ENCODE measurements at regions not wholly inside any gene's neighbourhood (a gene's known extent, or its start where the extent isn't known, plus 50 kb on each side); places are given as distances from the start of the nearest gene placed in this dataset.

DNA sequence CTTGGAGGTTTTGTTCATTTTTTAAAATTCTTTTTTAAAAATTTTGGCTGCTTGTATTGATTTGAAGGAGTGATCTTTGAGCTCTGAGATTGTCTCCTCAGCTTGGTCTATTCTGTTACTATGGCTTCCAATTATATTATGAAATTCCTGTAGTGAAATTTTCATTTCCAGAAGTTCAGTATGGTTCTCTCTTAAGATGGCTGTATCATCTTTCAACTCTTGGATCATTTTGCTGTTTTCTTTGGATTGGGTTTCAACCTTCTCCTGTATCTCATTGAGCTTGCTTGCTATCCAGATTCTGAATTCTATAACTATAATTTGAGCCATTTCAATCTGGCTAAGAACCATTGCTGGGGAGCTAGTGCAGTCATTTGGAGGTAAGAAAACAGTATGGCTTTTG lies 270.8 kb upstream of the NT5C1B start:
- DNase-seq: no peak

GRCh38 chr2:18856765-18857164 lies 267.4 kb upstream of the NT5C1B start:
- no peak for DNase-seq

DNA sequence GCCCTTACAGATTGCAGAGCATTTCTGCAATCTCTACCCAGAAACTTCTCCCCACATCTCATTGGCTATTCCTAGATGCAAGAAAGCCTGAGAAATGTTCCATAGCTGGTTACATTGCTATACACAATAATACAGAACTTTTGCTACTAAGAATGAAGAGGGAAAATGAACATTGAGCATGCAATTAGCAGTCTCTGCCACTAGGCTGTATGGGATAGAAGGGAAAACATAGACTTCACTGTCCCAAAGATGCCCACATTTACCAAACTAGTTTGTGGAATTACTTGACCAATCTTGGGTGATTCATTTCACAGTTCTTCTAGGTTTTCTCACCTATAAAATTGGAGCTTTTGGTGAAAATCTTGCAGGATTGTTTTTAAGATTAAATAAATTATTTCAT lies 265.7 kb upstream of the NT5C1B start:
- no peak for DNase-seq

- no peak for DNase-seq
These were observed 260.6 kb upstream of the NT5C1B start for GRCh38 chr2:18849841-18850578.

DNA sequence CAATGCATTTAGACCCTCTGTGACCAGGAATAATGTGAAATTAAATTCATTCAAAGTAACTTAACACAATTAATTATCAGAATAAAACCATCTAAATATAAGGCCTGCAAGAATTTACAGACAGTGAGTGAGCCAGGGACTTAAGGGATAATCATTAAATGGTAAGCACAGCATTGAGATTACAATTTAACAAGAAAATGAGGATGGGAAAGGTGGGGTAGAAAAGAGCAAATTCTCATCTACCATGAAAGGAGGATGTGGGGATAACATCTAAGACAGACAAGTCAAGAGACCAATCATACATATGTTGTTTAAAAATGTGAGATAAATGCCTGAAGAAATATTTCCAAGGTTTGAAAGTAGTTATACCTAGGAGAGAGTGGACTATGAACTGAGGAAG lies 259.3 kb upstream of the NT5C1B start:
- no peak for DNase-seq

DNA sequence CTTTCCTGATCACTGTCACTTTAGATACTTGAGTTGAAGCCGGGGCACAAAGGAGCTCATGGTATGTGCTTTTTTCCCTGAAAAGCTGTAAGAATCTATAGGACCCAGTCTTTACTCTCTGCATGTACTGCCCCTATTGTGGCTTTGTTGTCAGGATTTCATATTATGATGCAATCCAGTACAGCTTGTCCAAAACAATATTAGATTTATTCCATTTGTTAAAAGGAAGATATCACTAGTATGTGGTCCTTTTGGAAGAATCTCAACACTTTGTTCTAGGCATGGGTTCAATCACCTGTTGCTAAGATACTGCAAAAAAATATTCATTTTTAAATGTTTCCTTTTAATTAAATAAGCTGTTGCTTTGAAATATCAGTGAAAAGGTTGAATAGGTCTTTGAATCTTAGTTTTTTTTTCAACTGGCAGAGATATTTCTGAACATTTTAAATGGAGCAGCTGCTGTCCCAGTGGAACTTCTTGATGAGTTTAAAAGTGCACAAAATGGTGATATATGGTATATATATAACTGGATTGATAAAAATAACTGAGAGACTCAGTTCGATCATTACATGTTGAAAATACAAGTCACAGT lies 256.6 kb upstream of the NT5C1B start:
- DNase-seq: no peak

DNA sequence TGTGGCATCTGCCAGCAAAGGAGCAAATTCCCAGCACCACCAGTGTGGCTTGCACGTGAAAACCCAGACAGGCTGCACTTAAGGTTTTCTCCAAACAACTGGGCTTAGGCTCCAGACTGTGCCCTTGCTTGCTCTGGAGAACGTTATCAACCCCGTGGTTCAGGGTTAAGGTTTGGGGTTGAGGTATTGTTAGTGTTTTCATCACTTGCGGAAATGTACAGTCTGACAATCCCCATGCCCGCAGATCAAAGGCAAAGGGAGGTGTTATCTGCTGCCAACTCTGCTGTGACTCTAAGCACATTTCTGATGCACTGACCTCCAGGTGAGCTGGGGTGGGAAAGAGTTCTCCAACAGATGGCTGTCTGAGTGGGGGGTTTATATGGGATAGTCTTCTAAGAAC lies 253.5 kb upstream of the NT5C1B start:
- DNase-seq: no peak

- DNase-seq: no peak
These were observed 252.1 kb upstream of the NT5C1B start for GRCh38 chr2:18841248-18842150.

GRCh38 chr2:18837240-18837639 lies 247.9 kb upstream of the NT5C1B start:
- no peak for DNase-seq

DNA sequence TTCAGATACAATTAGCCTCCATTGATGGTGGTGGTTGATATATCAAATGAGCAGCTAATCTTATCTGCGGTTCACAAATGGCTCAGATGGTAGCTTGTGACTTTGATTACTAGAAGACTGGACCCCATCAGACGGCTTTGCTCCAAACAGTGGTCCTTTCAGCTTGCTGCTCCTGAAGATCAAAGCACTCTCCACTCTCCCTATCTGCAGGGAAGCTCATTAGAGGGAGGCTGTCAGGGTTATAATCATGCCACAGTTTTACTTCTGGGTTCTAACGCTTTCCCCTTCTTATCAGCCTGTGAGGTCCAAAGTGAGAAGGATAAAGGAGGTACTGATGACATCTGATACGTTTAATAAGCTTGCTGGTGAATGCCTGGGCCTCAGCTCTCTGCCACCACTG lies 247.1 kb upstream of the NT5C1B start:
- DNase-seq: no peak

DNA sequence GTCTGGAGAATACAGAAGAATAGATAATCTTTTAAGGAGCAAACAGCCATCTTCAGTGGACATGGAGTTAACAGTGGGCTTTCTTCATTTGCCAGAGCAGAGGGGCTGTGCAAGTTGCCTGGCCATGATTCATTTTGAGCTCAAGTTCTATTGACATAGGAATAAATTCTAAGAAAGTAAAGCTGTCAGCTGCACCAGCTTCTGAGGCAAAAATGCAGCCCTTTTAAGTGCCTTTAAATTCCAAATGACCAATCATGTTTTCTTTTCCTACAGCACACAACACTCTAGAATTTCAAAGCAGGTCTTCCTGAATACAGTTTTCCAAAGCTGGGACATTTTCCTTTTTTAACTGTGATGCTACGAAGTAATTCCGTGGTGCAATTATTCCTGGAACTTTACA lies 246.4 kb upstream of the NT5C1B start:
- DNase-seq: no peak

DNA sequence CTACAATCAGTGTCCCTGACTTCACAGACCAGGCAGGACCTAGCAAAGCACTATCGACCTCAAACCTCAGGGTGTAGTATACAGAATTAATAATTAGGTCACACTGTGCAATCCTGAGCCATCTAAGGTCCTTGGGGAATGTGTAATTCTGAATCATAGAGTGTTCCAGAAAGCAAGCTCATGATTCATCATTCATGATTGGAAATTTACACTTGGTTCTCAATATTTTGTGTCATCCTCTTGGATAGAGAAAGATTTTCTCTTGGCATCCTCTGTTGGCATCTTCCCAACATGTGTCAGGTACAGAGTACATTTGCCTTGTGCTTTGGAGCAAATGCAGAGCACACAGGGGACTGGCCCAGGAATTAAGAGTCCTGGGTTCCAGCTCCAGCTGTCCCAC lies 245.0 kb upstream of the NT5C1B start:
- no peak for DNase-seq

GRCh38 chr2:18833941-18834340 lies 244.6 kb upstream of the NT5C1B start:
- DNase-seq: no peak

- DNase-seq: no peak
These were observed 242.6 kb upstream of the NT5C1B start for GRCh38 chr2:18831916-18832510.

GRCh38 chr2:18830962-18831361 lies 241.6 kb upstream of the NT5C1B start:
- DNase-seq: no peak

- no peak for DNase-seq
These were observed 240.6 kb upstream of the NT5C1B start for GRCh38 chr2:18829976-18830375.

DNA sequence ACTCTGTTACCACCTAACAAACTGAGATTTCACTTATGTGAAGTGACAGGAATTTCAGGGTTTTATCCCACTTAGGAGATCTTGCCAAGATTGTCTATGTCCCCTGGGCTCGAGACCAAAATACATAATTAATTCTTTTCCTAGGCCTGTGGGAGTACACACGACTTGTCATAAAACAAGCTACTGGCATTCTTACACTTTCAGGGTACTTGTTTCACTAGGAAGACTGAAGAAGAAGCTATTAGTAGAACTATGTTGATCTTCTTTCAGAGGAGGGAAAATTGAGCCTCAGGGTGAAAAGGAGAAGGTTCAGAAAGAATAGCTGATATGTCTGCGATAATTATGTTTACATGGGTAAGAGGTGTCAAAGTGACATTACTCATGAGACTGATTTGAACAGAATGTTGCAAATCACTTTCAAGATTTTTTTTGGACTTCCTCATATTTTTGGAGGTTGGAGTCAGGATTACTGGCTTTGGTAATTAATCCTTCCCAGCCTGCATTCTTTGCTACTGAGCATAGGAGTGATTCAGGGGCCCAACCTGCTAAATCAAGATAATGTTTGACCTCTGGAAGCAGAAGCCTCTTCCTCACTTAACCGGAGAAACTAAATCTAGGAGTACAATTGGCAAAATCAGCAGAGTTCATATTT lies 240.0 kb upstream of the NT5C1B start:
- DNase-seq: no peak

DNA sequence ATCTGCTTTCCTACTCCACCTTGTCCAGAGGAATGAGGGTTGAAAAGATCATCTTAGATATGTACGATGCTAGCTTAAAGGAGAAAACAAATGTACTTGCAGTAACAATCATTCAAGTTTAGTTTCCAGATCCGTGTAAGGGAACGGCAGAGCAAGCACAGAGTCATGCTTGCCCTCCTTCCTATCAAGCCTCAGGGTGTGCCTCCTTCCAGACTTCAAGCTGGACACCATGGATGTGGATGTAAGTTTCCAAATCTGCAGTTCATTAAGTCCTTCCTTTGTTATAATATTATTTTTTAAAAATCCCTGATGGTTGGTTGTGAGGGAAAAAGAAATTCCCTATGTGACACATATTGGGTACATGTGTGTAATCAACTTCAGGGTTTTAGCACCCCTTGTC lies 238.9 kb upstream of the NT5C1B start:
- no peak for DNase-seq

DNA sequence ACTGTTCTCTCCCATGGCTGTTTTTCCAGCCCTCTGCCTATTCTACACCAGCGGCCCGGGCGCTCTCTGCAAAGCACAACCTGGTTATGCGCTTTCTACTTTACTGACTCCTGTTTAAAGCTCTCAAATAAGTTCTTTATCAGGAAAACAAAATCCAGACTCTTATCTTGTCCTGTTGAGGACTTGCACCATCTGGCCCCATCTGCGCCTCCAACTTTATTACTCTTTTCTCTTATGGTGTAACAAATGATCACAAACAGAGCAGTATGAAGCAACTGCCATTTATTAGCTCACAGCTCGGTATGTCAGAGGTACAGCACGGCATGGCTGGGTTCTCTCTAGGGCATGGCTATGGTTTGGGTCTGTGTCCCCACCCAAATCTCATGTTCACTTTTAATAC lies 236.5 kb upstream of the NT5C1B start:
- DNase-seq: no peak

GRCh38 chr2:18824915-18825314 lies 235.5 kb upstream of the NT5C1B start:
- DNase-seq: no peak

- no peak for DNase-seq
These were observed 235.0 kb upstream of the NT5C1B start for GRCh38 chr2:18824325-18824790.

- no peak for DNase-seq
These were observed 232.1 kb upstream of the NT5C1B start for GRCh38 chr2:18821431-18821830.

DNA sequence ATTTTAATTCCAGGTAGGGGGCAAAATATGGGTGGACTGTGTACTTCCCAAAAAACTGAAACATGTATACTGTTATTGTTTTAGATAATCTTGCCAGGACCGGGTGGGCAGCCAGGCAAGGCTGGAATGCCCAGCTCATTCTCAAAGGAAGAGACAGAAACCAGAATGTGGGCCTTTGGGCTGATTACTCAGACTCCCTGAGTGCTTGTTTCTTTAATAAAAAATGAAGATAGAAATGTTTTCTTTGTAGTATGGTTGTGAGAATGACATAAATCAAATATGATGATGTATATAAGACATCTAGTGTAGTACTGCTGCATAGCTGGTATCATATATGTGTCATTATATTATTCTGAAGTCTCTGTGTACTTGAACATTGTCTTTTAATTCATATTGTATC lies 231.6 kb upstream of the NT5C1B start:
- DNase-seq: no peak

All from CD4-positive, alpha-beta T cell treated with Interleukin-21 for 1 hour (primary cell).